ENCODE measurements at regions not wholly inside any gene's neighbourhood (a gene's known extent, or its start where the extent isn't known, plus 50 kb on each side); places are given as distances from the start of the nearest gene placed in this dataset.

GRCh38 chr2:67702284-67702683 is 305.2 kb downstream of the ETAA1 start (continued):
- TF ChIP-seq SIN3A (IDR thresholded peaks at IDR 0.05; ENCODE audit: low read depth) (no peak), CEBPB (IDR thresholded peaks at IDR 0.05; ENCODE audit: low read depth) (no peak), FOSL1 (IDR thresholded peaks at IDR 0.05; ENCODE audit: low read depth) (no peak)

- POLR2A ChIA-PET, result no interaction called here
- Histone ChIP-seq H3K9ac (ENCODE audit: low read length) (no peak overlapping the region), H3K9me2 (ENCODE audit: insufficient read depth) (no peaks in the 10 kb centered on the region), H3K4me3 (replicated peaks in 1 of 2; ENCODE audit: low read depth in 1 of 2, low read length in 2 of 2) (no peak overlapping the region), H3K79me2 (ENCODE audit: insufficient read depth, low read length) (no peaks in the 10 kb centered on the region), H3K27ac (ENCODE audit: low read depth, low read length) (no peak overlapping the region), H3K4me2 (ENCODE audit: low read length) (no peak overlapping the region), H3K9me3 (ENCODE audit: control insufficient read depth in 1 of 2, insufficient read depth in 1 of 2, low read depth in 1 of 2, low read length in 2 of 2) (no peaks in the 10 kb centered on the region), H2AFZ (ENCODE audit: low read depth, low read length, poor library complexity, severe bottlenecking) (no peak overlapping the region), H3K36me3 (ENCODE audit: control insufficient read depth in 1 of 2, insufficient read depth in 2 of 2, low read length in 2 of 2) (no peaks in the 10 kb centered on the region), H3K4me1 (ENCODE audit: control insufficient read depth in 1 of 2, insufficient read depth in 2 of 2, low read length in 2 of 2) (no peaks in the 10 kb centered on the region), H3K27me3 (ENCODE audit: insufficient read depth, low read length) (peaks cover 26% of the 10 kb centered on the region), H4K20me1 (ENCODE audit: insufficient read depth) (no peaks in the 10 kb centered on the region)
- BruUV-seq (replicated peaks), result no TSS peak
- intact Hi-C loops (cut with micrococcal nuclease), result no loop called here
- ATAC-seq (no peak), DNase-seq (ENCODE audit: low read depth, low spot score) (no peak)
- CTCF ChIA-PET, result no interaction called here
- TF ChIP-seq POLR2AphosphoS5 (IDR thresholded peaks at IDR 0.05; ENCODE audit: low read depth, low read length) (no peak), ZNF274 (IDR thresholded peaks at IDR 0.05; ENCODE audit: low read depth, low read length) (no peak), RAD21 (IDR thresholded peaks at IDR 0.05; ENCODE audit: low read depth) (no peak), REST (IDR thresholded peaks at IDR 0.05; ENCODE audit: low read depth) (no peak), SIN3A (IDR thresholded peaks at IDR 0.05; ENCODE audit: low read depth) (no peak), SP1 (IDR thresholded peaks at IDR 0.05; ENCODE audit: low read depth) (no peak), ELF1 (IDR thresholded peaks at IDR 0.05; ENCODE audit: borderline replicate concordance, low read depth) (no peak), SRF (IDR thresholded peaks at IDR 0.05; ENCODE audit: low read depth) (no peak), EZH2 (IDR thresholded peaks at IDR 0.05) (no peak), CTCF (IDR thresholded peaks at IDR 0.05 in 2 of 3, conservative IDR thresholded peaks at IDR 0.05 in 1 of 3; ENCODE audit: borderline replicate concordance in 1 of 3, insufficient read depth in 1 of 3, low read depth in 2 of 3, low read length in 2 of 3) (no peak), FOSL1 (IDR thresholded peaks at IDR 0.05; ENCODE audit: low read depth) (no peak), JUND (IDR thresholded peaks at IDR 0.05) (no peak), POLR2A (IDR thresholded peaks at IDR 0.05; ENCODE audit: borderline replicate concordance, extremely low read depth, insufficient read depth, insufficient read length) (no peak), TCF7L2 (IDR thresholded peaks at IDR 0.05; ENCODE audit: borderline replicate concordance, extremely low read depth, insufficient read depth, insufficient read length) (no peak), CBX3 (IDR thresholded peaks at IDR 0.05; ENCODE audit: low read depth) (no peak), ZBTB33 (IDR thresholded peaks at IDR 0.05; ENCODE audit: extremely low read depth, insufficient replicate concordance, low read length) (no peak), MAX (IDR thresholded peaks at IDR 0.05) (no peak), ZFX (IDR thresholded peaks at IDR 0.05) (no peak)
- RAD21 ChIA-PET (ENCODE audit: low non-redundant PET in 1 of 2, low total read pairs in 2 of 2, uncharacterized antibody in 2 of 2, unreplicated experiment in 2 of 2), result no interaction called here
Measured at GRCh38 chr2:67702937-67703336, 305.8 kb downstream of the ETAA1 start.

All from HCT116 (cell line).